ENCODE measurements at regions not wholly inside any gene's neighbourhood (a gene's known extent, or its start where the extent isn't known, plus 50 kb on each side); places are given as distances from the start of the nearest gene placed in this dataset.

DNA sequence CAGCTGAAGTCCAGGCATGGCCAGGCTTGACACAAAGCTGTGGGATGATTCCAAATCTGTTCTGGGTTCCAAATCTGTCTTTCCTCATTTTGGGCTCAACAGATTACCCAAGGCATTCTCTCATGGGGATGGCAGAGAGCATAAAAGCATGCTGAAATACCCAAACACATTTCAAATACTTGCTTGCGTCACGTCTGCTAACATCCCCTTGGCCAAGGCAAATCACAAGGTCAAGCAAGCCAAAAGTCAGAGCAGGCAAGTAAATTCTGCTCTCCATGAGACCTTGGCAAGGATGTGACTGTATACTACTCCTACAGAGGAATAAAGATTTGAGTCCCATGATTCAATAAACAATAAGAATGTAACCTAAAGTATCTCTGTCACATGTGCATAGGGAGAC, 306.7 kb downstream of the EPB41L4A start:
- CTCF ChIA-PET = no interaction called here

DNA sequence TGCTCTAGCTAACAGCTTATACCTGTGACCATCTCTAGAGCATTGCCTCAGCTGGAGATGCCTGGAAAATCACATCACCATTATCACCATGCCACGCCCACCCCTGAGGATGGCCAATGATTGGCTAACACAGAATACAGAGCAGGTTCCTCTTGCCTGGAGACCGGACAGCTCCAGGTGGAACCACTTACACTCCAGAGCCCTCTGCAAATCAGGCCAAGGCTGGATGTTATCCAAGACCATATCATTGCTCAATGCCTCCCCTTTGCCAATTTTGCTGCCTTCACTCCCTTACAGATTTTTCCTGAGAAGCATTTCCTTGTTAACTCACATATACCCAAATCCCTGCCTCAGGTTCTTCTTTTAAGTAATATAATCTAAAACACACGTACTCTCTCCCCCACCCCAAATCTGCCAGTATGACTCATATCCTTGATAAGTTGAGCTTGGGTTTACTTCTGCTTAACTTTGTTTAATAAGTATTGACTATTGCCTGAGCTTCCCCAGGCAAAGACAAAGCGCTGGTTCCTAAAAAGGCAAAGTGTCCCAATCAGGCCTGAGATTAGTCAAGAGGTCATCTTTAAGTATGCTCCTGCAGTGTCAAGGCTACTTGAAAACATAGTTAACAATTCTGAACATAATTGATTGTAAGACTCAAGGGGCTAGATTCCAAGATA, 309.6 kb downstream of the EPB41L4A start:
- 96% methylated on average over 3 of the region's 4 CpGs for WGBS (ENCODE audit: insufficient coverage)
- H3K27me3 ChIP-seq (replicated peaks in 2 of 5; ENCODE audit: control insufficient read depth in 4 of 5, insufficient read depth in 5 of 5, low read length in 4 of 5) = no peaks in the 10 kb centered on the region
- ChIA-PET CTCF (interaction anchor here (0.9 kb wide), 1 partner anchor 10 kb away, joined by 3 read pairs; no protein-coding TSS in a partner anchor), POLR2A (no interaction called here)
- H3K36me3 ChIP-seq (ENCODE audit: control insufficient read depth in 4 of 4, insufficient read depth in 4 of 4, low read length in 3 of 4) = no peaks in the 10 kb centered on the region
- no peaks in the 10 kb centered on the region for H3K9me3 ChIP-seq (ENCODE audit: control extremely low read depth in 1 of 5, control insufficient read depth in 4 of 5, insufficient read depth in 2 of 5, low read depth in 1 of 5, low read length in 4 of 5)
- no peak overlapping the region for H3K4me3 ChIP-seq (ENCODE audit: control insufficient read depth in 1 of 7, extremely low read depth in 1 of 7, insufficient read depth in 4 of 7, low read depth in 2 of 7, low read length in 6 of 7)
- H3K4me1 ChIP-seq (ENCODE audit: control extremely low read depth in 1 of 4, control insufficient read depth in 4 of 4, insufficient read depth in 4 of 4, low read length in 3 of 4) = no peaks in the 10 kb centered on the region
- DNase-seq = peak in 1 of 3 donors; percentile 22
- no peak overlapping the region for H3K27ac ChIP-seq (ENCODE audit: insufficient read depth in 1 of 2, low read depth in 1 of 2, low read length in 2 of 2, poor library complexity in 1 of 2, severe bottlenecking in 2 of 2)

More for the DNA sequence above, 306.7 kb downstream of the EPB41L4A start:
- Histone ChIP-seq H3K4me3 (ENCODE audit: control insufficient read depth in 1 of 7, extremely low read depth in 1 of 7, insufficient read depth in 4 of 7, low read depth in 2 of 7, low read length in 6 of 7) (no peak overlapping the region), H3K27me3 (replicated peaks in 2 of 5; ENCODE audit: control insufficient read depth in 4 of 5, insufficient read depth in 5 of 5, low read length in 4 of 5) (no peaks in the 10 kb centered on the region), H3K9me3 (ENCODE audit: control extremely low read depth in 1 of 5, control insufficient read depth in 4 of 5, insufficient read depth in 2 of 5, low read depth in 1 of 5, low read length in 4 of 5) (no peaks in the 10 kb centered on the region), H3K4me1 (ENCODE audit: control extremely low read depth in 1 of 4, control insufficient read depth in 4 of 4, insufficient read depth in 4 of 4, low read length in 3 of 4) (no peaks in the 10 kb centered on the region), H3K36me3 (ENCODE audit: control insufficient read depth in 4 of 4, insufficient read depth in 4 of 4, low read length in 3 of 4) (no peaks in the 10 kb centered on the region), H3K27ac (ENCODE audit: insufficient read depth in 1 of 2, low read depth in 1 of 2, low read length in 2 of 2, poor library complexity in 1 of 2, severe bottlenecking in 2 of 2) (no peak overlapping the region)
- POLR2A ChIA-PET = no interaction called here
- no peak for DNase-seq
- WGBS (ENCODE audit: insufficient coverage) = 27% methylated on average over 2 of the region's 2 CpGs

DNA sequence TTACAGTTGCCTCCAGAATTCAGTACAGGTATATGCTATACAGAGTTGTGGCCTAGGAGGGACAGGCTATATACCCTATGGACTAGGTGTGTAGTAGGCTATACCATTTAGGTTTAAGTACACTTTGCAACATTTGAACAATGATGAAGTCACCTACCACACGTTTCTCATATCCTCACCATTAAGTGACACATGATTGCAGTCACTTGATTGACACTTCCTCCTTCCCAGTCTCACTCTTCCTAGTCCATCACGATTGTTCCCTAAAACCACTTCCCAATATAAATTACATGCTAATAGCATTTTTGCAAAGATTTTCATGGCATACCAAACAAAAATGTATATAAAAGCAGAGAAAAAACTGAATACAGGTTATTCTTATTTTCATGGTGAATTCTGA, 312.2 kb downstream of the EPB41L4A start:
- ChIA-PET CTCF (interaction anchor here (1.3 kb wide), 1 partner anchor 25 kb away, joined by 4 read pairs; no protein-coding TSS in a partner anchor), POLR2A (no interaction called here)
- Histone ChIP-seq H3K9me3 (ENCODE audit: control extremely low read depth in 1 of 5, control insufficient read depth in 4 of 5, insufficient read depth in 2 of 5, low read depth in 1 of 5, low read length in 4 of 5) (no peaks in the 10 kb centered on the region), H3K4me1 (ENCODE audit: control extremely low read depth in 1 of 4, control insufficient read depth in 4 of 4, insufficient read depth in 4 of 4, low read length in 3 of 4) (no peaks in the 10 kb centered on the region), H3K27ac (ENCODE audit: insufficient read depth in 1 of 2, low read depth in 1 of 2, low read length in 2 of 2, poor library complexity in 1 of 2, severe bottlenecking in 2 of 2) (no peak overlapping the region), H3K36me3 (ENCODE audit: control insufficient read depth in 4 of 4, insufficient read depth in 4 of 4, low read length in 3 of 4) (no peaks in the 10 kb centered on the region), H3K27me3 (replicated peaks in 2 of 5; ENCODE audit: control insufficient read depth in 4 of 5, insufficient read depth in 5 of 5, low read length in 4 of 5) (no peaks in the 10 kb centered on the region), H3K4me3 (ENCODE audit: control insufficient read depth in 1 of 7, extremely low read depth in 1 of 7, insufficient read depth in 4 of 7, low read depth in 2 of 7, low read length in 6 of 7) (no peak overlapping the region)
- 17% methylated on average over 2 of the region's 2 CpGs for WGBS (ENCODE audit: insufficient coverage)
- no peak for DNase-seq

DNA sequence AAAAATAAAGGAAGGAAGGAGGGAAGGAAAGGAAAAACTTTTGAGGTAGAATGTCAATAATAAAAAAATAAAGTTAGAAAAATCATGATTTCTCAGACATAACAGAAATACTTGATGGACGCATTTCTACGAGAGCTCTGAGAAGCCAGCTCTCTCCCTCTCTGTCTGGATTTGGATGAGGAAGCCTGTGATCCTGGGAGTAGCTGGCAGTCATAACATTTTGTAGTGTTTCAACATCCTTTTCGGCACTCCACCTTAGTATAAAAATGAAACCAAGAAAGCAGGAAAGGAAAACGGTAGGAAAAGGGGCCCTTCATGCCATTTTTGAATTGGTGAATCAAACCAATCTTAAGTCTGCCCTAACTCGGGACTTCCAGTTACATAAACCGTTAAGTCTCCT, 321.3 kb downstream of the EPB41L4A start:
- no peak for DNase-seq
- H3K36me3 ChIP-seq (ENCODE audit: control insufficient read depth in 4 of 4, insufficient read depth in 4 of 4, low read length in 3 of 4) = no peaks in the 10 kb centered on the region
- H3K4me3 ChIP-seq (ENCODE audit: control insufficient read depth in 1 of 7, extremely low read depth in 1 of 7, insufficient read depth in 4 of 7, low read depth in 2 of 7, low read length in 6 of 7) = no peak overlapping the region
- H3K27me3 ChIP-seq (replicated peaks in 2 of 5; ENCODE audit: control insufficient read depth in 4 of 5, insufficient read depth in 5 of 5, low read length in 4 of 5) = no peaks in the 10 kb centered on the region
- no peaks in the 10 kb centered on the region for H3K4me1 ChIP-seq (ENCODE audit: control extremely low read depth in 1 of 4, control insufficient read depth in 4 of 4, insufficient read depth in 4 of 4, low read length in 3 of 4)
- H3K9me3 ChIP-seq (ENCODE audit: control extremely low read depth in 1 of 5, control insufficient read depth in 4 of 5, insufficient read depth in 2 of 5, low read depth in 1 of 5, low read length in 4 of 5) = no peaks in the 10 kb centered on the region
- 97% methylated on average over 5 of the region's 6 CpGs for WGBS (ENCODE audit: insufficient coverage)
- no peak overlapping the region for H3K27ac ChIP-seq (ENCODE audit: insufficient read depth in 1 of 2, low read depth in 1 of 2, low read length in 2 of 2, poor library complexity in 1 of 2, severe bottlenecking in 2 of 2)
- ChIA-PET POLR2A (no interaction called here), CTCF (no interaction called here)

DNA sequence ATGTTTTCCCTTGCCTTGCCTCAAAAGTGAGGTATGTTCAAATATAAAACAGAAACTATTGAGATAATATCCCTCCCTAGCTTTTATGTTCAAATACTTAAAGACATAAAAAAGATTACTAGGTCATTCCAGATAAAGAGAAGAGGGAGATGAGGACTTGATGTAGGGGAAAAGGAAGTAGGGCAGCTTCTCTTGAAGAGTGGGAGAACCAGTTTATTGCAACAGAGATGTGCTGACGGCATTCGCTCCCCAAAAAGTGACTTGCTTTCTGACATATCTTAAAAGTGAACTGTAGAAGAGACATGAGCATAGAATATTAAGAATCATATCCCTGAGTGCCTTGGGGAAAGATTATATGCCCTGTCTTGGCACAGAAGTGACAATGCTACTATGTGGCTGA, 330.2 kb upstream of the NREP start:
- Histone ChIP-seq H3K36me3 (ENCODE audit: control insufficient read depth in 4 of 4, insufficient read depth in 4 of 4, low read length in 3 of 4) (no peaks in the 10 kb centered on the region), H3K4me3 (ENCODE audit: control insufficient read depth in 1 of 7, extremely low read depth in 1 of 7, insufficient read depth in 4 of 7, low read depth in 2 of 7, low read length in 6 of 7) (no peak overlapping the region), H3K4me1 (ENCODE audit: control extremely low read depth in 1 of 4, control insufficient read depth in 4 of 4, insufficient read depth in 4 of 4, low read length in 3 of 4) (no peaks in the 10 kb centered on the region), H3K27me3 (replicated peaks in 2 of 5; ENCODE audit: control insufficient read depth in 4 of 5, insufficient read depth in 5 of 5, low read length in 4 of 5) (no peaks in the 10 kb centered on the region), H3K27ac (ENCODE audit: insufficient read depth in 1 of 2, low read depth in 1 of 2, low read length in 2 of 2, poor library complexity in 1 of 2, severe bottlenecking in 2 of 2) (no peak overlapping the region), H3K9me3 (ENCODE audit: control extremely low read depth in 1 of 5, control insufficient read depth in 4 of 5, insufficient read depth in 2 of 5, low read depth in 1 of 5, low read length in 4 of 5) (no peaks in the 10 kb centered on the region)
- no peak for DNase-seq
- WGBS (ENCODE audit: insufficient coverage) = 100% methylated on average over 2 of the region's 2 CpGs
- ChIA-PET POLR2A (no interaction called here), CTCF (no interaction called here)

DNA sequence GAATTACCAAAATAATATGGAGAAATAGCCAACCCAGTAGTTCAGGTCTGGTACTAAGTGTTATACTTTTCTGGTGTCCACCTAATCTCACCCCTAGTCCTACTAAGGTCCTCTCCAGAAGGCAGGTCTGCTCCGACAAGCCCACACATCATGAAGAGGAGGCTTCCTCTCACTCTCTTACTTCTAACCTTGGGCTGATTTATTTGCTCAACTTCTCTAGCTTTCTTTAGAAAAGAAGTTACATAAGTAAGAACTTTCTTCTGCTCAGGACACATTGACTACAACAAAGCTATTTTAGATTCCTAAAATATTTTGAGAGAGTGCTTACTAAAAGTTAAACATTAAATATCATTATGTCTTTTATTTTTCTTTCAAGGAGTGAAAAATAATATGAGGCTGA, 329.7 kb upstream of the NREP start:
- H3K27me3 ChIP-seq (replicated peaks in 2 of 5; ENCODE audit: control insufficient read depth in 4 of 5, insufficient read depth in 5 of 5, low read length in 4 of 5) = no peaks in the 10 kb centered on the region
- no peak overlapping the region for H3K4me3 ChIP-seq (ENCODE audit: control insufficient read depth in 1 of 7, extremely low read depth in 1 of 7, insufficient read depth in 4 of 7, low read depth in 2 of 7, low read length in 6 of 7)
- H3K36me3 ChIP-seq (ENCODE audit: control insufficient read depth in 4 of 4, insufficient read depth in 4 of 4, low read length in 3 of 4) = no peaks in the 10 kb centered on the region
- ChIA-PET CTCF (no interaction called here), POLR2A (no interaction called here)
- no peaks in the 10 kb centered on the region for H3K9me3 ChIP-seq (ENCODE audit: control extremely low read depth in 1 of 5, control insufficient read depth in 4 of 5, insufficient read depth in 2 of 5, low read depth in 1 of 5, low read length in 4 of 5)
- no peak for DNase-seq
- whole genome bisulfite sequencing (ENCODE audit: insufficient coverage) = 100% methylated on average over 1 of the region's 1 CpG
- no peaks in the 10 kb centered on the region for H3K4me1 ChIP-seq (ENCODE audit: control extremely low read depth in 1 of 4, control insufficient read depth in 4 of 4, insufficient read depth in 4 of 4, low read length in 3 of 4)
- H3K27ac ChIP-seq (ENCODE audit: insufficient read depth in 1 of 2, low read depth in 1 of 2, low read length in 2 of 2, poor library complexity in 1 of 2, severe bottlenecking in 2 of 2) = no peak overlapping the region

DNA sequence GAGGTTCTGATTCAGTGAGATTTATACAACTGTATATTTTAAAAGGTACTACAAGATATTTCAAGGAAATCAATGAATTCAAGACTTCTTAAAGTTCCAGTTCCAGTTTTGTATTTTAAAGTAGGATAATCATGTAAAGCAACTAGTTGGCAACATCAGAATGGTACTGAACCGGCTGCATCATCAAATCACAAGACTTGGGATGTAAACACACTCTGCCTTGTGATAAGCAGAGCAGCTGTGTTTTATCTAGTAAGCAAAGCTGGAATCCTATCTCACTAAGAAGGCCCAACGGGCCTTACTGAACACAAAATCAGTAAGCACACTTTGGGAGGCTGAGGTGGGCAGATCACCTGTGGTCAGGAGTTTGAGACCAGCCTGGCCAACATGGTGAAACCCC, 327.2 kb upstream of the NREP start:
- Histone ChIP-seq H3K4me1 (ENCODE audit: control extremely low read depth in 1 of 4, control insufficient read depth in 4 of 4, insufficient read depth in 4 of 4, low read length in 3 of 4) (no peaks in the 10 kb centered on the region), H3K27ac (ENCODE audit: insufficient read depth in 1 of 2, low read depth in 1 of 2, low read length in 2 of 2, poor library complexity in 1 of 2, severe bottlenecking in 2 of 2) (no peak overlapping the region), H3K9me3 (ENCODE audit: control extremely low read depth in 1 of 5, control insufficient read depth in 4 of 5, insufficient read depth in 2 of 5, low read depth in 1 of 5, low read length in 4 of 5) (no peaks in the 10 kb centered on the region), H3K36me3 (ENCODE audit: control insufficient read depth in 4 of 4, insufficient read depth in 4 of 4, low read length in 3 of 4) (no peaks in the 10 kb centered on the region), H3K27me3 (replicated peaks in 2 of 5; ENCODE audit: control insufficient read depth in 4 of 5, insufficient read depth in 5 of 5, low read length in 4 of 5) (no peaks in the 10 kb centered on the region), H3K4me3 (ENCODE audit: control insufficient read depth in 1 of 7, extremely low read depth in 1 of 7, insufficient read depth in 4 of 7, low read depth in 2 of 7, low read length in 6 of 7) (no peak overlapping the region)
- 71% methylated on average over 1 of the region's 2 CpGs for WGBS (ENCODE audit: insufficient coverage)
- DNase-seq = no peak
- ChIA-PET CTCF (no interaction called here), POLR2A (no interaction called here)
